DND-41 (cell line): ENCODE measurements at regions not wholly inside any gene's neighbourhood (a gene's known extent, or its start where the extent isn't known, plus 50 kb on each side); places are given as distances from the start of the nearest gene placed in this dataset.

Source experiments
- ATAC-seq: fragments of 200-7000 bp; cut with Tn5 transposase; 3 replicates; pipeline ENCODE4 v1.9.1; 2021; ENCODE audit warnings: low read depth; ENCODE audit not compliant: insufficient read depth
- DNase-seq: peaks from one replicate; pipeline ENCODE4 v3.0.0-alpha.2; 2020
- H2AFZ ChIP-seq: 2 replicates; pipeline ENCODE4 v1.6.0; 2012; ENCODE audit warnings: low read depth, low read length
- H3K27ac ChIP-seq: 2 replicates; pipeline ENCODE4 v1.5.1; 2012; ENCODE audit warnings: low read length, inconsistent platforms
- H3K27me3 ChIP-seq: fragments of 200-600 bp; sonication (generic); 2 replicates; pipeline ENCODE4 v1.6.0; 2012; ENCODE audit warnings: low read length, mild to moderate bottlenecking, inconsistent platforms; ENCODE audit not compliant: insufficient read depth, poor library complexity
- H3K36me3 ChIP-seq: 2 replicates; pipeline ENCODE4 v1.5.1; 2012; ENCODE audit warnings: low read length, inconsistent platforms; ENCODE audit not compliant: insufficient read depth
- H3K4me1 ChIP-seq: 2 replicates; pipeline ENCODE4 v1.5.1; 2012; ENCODE audit warnings: mild to moderate bottlenecking, low read length; ENCODE audit not compliant: insufficient read depth
- H3K4me2 ChIP-seq: 2 replicates; pipeline ENCODE4 v1.6.0; 2012; ENCODE audit warnings: mild to moderate bottlenecking, moderate library complexity, low read length, inconsistent platforms; ENCODE audit not compliant: insufficient read depth
- H3K4me3 ChIP-seq, 2 experiments: fragments of 200-600 bp in 1 of 2; shearing (Covaris generic) in 1 of 2; 2 replicates each; pipeline ENCODE4 v1.5.1; 2012 to 2016; ENCODE audit warnings: inconsistent platforms in 2 of 2, low read length in 2 of 2, mild to moderate bottlenecking in 2 of 2, low read depth in 1 of 2, moderate library complexity in 1 of 2
- H3K79me2 ChIP-seq: 2 replicates; pipeline ENCODE4 v1.6.0; 2012; ENCODE audit warnings: low read length, inconsistent platforms; ENCODE audit not compliant: insufficient read depth
- H3K9ac ChIP-seq: 2 replicates; pipeline ENCODE4 v1.6.0; 2012; ENCODE audit warnings: low read depth, mild to moderate bottlenecking, inconsistent platforms, low read length, moderate library complexity
- H3K9me3 ChIP-seq: 2 replicates; pipeline ENCODE4 v1.5.1; 2012; ENCODE audit warnings: low read length, moderate library complexity, mild to moderate bottlenecking, inconsistent platforms; ENCODE audit not compliant: insufficient read depth, severe bottlenecking
- H4K20me1 ChIP-seq: 2 replicates; pipeline ENCODE4 v1.6.0; 2012; ENCODE audit warnings: low read length; ENCODE audit not compliant: insufficient read depth
- EZH2 ChIP-seq: IDR thresholded peaks from 3 replicates; pipeline ENCODE4 v1.6.1; 2012; ENCODE audit warnings: borderline replicate concordance, low read depth, mild to moderate bottlenecking, moderate library complexity, low read length, inconsistent platforms; ENCODE audit not compliant: severe bottlenecking
- TF ChIP-seq, protein P1 (sequence below): IDR thresholded peaks from 2 replicates; pipeline ENCODE4 v1.5.1; 2012; ENCODE audit warnings: borderline replicate concordance, low read length, moderate library complexity, mild to moderate bottlenecking; ENCODE audit not compliant: poor library complexity, severe bottlenecking; ENCODE audit errors: extremely low read depth

DNA sequence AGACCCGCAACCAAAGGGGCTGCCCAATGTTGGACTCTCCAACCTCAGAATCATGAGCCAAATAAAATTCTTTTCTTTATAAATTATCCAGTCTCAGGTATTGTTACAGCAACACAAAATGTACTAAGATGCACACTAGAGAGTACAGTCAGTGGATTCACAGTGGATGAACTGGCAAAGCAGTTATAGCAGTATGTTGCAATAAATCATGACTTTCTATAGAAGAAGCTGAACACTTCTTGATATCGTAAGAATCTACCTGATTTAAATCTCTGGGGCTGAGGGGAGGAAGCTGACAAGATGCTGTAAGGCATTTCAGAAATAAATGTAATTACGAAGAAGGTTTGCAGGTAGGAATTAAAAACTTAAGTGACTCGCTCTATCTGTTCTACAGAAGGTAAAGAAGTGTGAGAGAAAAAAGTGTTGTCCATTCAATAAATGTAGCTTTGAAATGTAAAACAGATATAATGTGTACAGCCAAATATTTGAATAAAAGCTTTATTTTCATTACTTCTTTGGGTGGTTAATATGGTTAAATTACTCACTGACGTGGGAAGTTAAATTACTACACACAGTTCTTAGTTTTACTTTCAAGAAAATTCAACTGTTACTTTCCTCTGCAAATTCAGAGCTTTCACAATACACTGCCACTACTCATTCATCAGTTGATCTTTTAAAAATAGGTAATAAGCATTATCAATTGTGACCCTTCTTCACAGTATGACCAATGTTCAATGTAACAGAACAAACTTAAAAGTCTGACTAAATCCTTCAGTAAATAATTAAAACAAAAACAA is 439.1 kb downstream of the SHQ1 start:
- no peak for DNase-seq
- Histone ChIP-seq H4K20me1 (peaks cover 87% of the 10 kb centered on the region), H3K4me2 (no peak overlapping the region), H3K36me3 (no peaks in the 10 kb centered on the region), H3K9ac (no peak overlapping the region), H3K79me2 (peaks cover 99% of the 10 kb centered on the region), H2AFZ (no peak overlapping the region), H3K4me1 (no peaks in the 10 kb centered on the region), H3K4me3 (no peak overlapping the region), H3K27ac (no peak overlapping the region), H3K9me3 (no peaks in the 10 kb centered on the region), H3K27me3 (no peaks in the 10 kb centered on the region)
- no peak for ATAC-seq
- TF ChIP-seq, protein P1, sequence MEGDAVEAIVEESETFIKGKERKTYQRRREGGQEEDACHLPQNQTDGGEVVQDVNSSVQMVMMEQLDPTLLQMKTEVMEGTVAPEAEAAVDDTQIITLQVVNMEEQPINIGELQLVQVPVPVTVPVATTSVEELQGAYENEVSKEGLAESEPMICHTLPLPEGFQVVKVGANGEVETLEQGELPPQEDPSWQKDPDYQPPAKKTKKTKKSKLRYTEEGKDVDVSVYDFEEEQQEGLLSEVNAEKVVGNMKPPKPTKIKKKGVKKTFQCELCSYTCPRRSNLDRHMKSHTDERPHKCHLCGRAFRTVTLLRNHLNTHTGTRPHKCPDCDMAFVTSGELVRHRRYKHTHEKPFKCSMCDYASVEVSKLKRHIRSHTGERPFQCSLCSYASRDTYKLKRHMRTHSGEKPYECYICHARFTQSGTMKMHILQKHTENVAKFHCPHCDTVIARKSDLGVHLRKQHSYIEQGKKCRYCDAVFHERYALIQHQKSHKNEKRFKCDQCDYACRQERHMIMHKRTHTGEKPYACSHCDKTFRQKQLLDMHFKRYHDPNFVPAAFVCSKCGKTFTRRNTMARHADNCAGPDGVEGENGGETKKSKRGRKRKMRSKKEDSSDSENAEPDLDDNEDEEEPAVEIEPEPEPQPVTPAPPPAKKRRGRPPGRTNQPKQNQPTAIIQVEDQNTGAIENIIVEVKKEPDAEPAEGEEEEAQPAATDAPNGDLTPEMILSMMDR, result no peak
- TF ChIP-seq EZH2, result no peak

DNA sequence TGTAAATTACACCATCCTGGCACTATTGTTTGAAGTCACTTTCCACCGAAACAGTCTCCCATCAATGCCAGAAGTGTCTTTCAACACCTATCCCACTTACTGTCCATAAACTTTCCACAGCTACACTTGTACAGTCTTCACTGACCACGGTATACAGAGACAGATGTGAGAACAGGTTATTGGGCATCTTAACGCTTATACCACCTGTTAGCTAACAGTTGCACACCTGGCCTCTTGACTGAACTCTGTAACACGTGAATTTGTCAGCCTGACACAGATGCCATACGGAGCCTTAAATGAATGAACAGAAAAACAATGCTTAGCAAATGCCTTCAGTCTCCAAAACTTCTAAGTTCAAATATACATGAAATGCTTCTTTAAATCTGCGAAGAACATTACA is 440.5 kb downstream of the SHQ1 start:
- no peak overlapping the region for H3K4me3 ChIP-seq
- TF ChIP-seq, protein P1, result no peak
- no peak for TF ChIP-seq EZH2
- H3K9me3 ChIP-seq, result no peaks in the 10 kb centered on the region
- H3K9ac ChIP-seq, result no peak overlapping the region
- no peak overlapping the region for H3K27ac ChIP-seq
- H3K4me1 ChIP-seq, result no peaks in the 10 kb centered on the region
- H3K27me3 ChIP-seq, result no peaks in the 10 kb centered on the region
- H3K4me2 ChIP-seq, result no peak overlapping the region
- no peak for DNase-seq
- H2AFZ ChIP-seq, result no peak overlapping the region
- no peaks in the 10 kb centered on the region for H3K36me3 ChIP-seq
- no peak for ATAC-seq
- peaks cover 82% of the 10 kb centered on the region for H4K20me1 ChIP-seq
- H3K79me2 ChIP-seq, result peaks cover 99% of the 10 kb centered on the region

DNA sequence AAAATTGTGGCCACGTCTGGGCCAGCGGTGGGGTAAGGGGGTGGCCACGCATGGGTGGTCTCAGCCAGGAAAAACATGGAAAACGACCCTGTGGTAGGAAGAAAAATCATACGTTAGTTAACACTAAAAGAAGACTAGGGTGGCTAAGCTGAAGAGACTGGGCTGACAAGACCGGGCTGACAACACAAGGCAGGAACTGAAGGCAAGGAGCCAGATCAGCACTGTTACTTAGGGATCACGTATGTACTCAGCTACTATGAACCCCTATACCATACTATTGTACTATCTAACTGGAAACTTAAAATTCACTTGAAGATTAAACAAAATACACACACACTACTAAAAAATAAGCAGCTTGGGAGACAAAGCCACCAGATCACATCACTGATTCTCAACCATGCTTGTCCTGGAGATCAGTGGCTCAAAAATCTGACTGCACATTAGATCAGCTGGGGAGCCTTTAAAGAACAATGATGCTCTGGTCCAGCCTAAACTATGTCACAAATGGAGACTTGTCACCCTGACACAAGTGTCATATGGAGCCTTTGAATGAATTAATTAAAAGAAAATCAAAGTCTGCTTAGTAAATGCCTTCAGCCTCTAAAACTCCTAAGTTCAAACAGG is 442.2 kb downstream of the SHQ1 start:
- H3K27ac ChIP-seq, result no peak overlapping the region
- peaks cover 81% of the 10 kb centered on the region for H4K20me1 ChIP-seq
- H3K79me2 ChIP-seq, result peaks cover 99% of the 10 kb centered on the region
- DNase-seq (no peak), ATAC-seq (no peak)
- no peaks in the 10 kb centered on the region for H3K9me3 ChIP-seq
- no peak overlapping the region for H3K4me3 ChIP-seq
- no peaks in the 10 kb centered on the region for H3K4me1 ChIP-seq
- H3K27me3 ChIP-seq, result no peaks in the 10 kb centered on the region
- H3K4me2 ChIP-seq, result no peak overlapping the region
- no peak overlapping the region for H3K9ac ChIP-seq
- no peaks in the 10 kb centered on the region for H3K36me3 ChIP-seq
- TF ChIP-seq, protein P1, result no peak
- no peak for TF ChIP-seq EZH2
- H2AFZ ChIP-seq, result no peak overlapping the region
